Memory B cell (primary cell): ENCODE measurements at regions not wholly inside any gene's neighbourhood (a gene's known extent, or its start where the extent isn't known, plus 50 kb on each side); places are given as distances from the start of the nearest gene placed in this dataset.
"Not testable (repeated sequence)": the region's sequence is repeated elsewhere in the genome, so short reads cannot be mapped to it uniquely, and the experiment has no call there.

ENCODE experiments used
- ATAC-seq: fragments of 150-1000 bp; cut with Tn5 transposase; 2 replicates; pipeline ENCODE4 v1.10.0; 2021; ENCODE audit warnings: low read depth, mild to moderate bottlenecking, moderate library complexity
- DNase-seq, 2 donors: peaks; one replicate each; pipeline ENCODE4 v3.0.0; 2022; ENCODE audit warnings: low spot score in 2 of 2
- H3K27ac Mint-ChIP-seq: one replicate; pipeline ENCODE4 v1.8.0; 2022; ENCODE audit warnings: mild to moderate bottlenecking, moderate library complexity, mixed read lengths
- H3K27me3 Mint-ChIP-seq: one replicate; pipeline ENCODE4 v1.8.0; 2022; ENCODE audit warnings: mixed read lengths
- H3K36me3 Mint-ChIP-seq: one replicate; pipeline ENCODE4 v1.8.0; 2022; ENCODE audit warnings: mild to moderate bottlenecking, mixed read lengths
- H3K4me1 Mint-ChIP-seq: one replicate; pipeline ENCODE4 v1.8.0; 2022; ENCODE audit warnings: mixed read lengths
- H3K4me3 Mint-ChIP-seq: one replicate; pipeline ENCODE4 v1.8.0; 2022; ENCODE audit warnings: mild to moderate bottlenecking, moderate library complexity, mixed read lengths
- H3K9me3 Mint-ChIP-seq: one replicate; pipeline ENCODE4 v1.8.0; 2022; ENCODE audit warnings: mixed read lengths

GRCh38 chr10:59975918-59976317 is 69.6 kb upstream of the CCDC6 start:
- H3K4me3 Mint-ChIP-seq, H3K4me1 Mint-ChIP-seq, ATAC-seq, H3K27me3 Mint-ChIP-seq, DNase-seq, H3K36me3 Mint-ChIP-seq, H3K27ac Mint-ChIP-seq: not testable (repeated sequence)
- H3K9me3 Mint-ChIP-seq = peaks cover 12% of the 10 kb centered on the region

DNA sequence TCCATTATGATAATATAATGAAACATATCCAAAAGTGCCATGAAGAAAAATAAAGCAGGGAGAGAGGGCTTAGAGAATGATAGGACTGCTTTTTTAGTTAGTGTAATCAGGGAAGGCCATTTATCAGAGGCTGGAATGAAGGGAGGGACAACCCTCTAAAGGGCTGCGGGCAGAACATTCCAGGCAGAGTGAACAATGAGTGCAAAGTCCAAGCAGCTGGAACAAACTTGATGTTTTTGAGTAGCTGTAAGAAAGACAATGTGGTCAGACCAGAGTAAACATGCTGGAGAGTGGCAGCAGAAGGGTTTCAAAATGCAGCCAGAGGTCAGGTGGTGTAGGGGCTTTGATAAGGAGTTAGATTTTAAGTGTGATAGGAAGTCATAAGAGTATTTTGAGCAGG is 65.6 kb upstream of the CCDC6 start:
- ATAC-seq (no peak), DNase-seq (no peak)
- no peak overlapping the region for H3K27ac Mint-ChIP-seq
- peaks cover 4% of the 10 kb centered on the region for H3K9me3 Mint-ChIP-seq
- peaks cover 3% of the 10 kb centered on the region for H3K36me3 Mint-ChIP-seq
- no peak overlapping the region for H3K4me3 Mint-ChIP-seq
- H3K4me1 Mint-ChIP-seq = no peaks in the 10 kb centered on the region
- H3K27me3 Mint-ChIP-seq = no peaks in the 10 kb centered on the region

GRCh38 chr10:59970396-59971368 is 64.3 kb upstream of the CCDC6 start:
- no peaks in the 10 kb centered on the region for H3K36me3 Mint-ChIP-seq
- H3K4me1 Mint-ChIP-seq = no peaks in the 10 kb centered on the region
- no peaks in the 10 kb centered on the region for H3K27me3 Mint-ChIP-seq
- no peaks in the 10 kb centered on the region for H3K9me3 Mint-ChIP-seq
- ATAC-seq (peak; percentile 91), DNase-seq (peak in 1 of 2 donors; percentile 5)
- H3K4me3 Mint-ChIP-seq = no peak overlapping the region
- H3K27ac Mint-ChIP-seq = no peak overlapping the region

- no peaks in the 10 kb centered on the region for H3K9me3 Mint-ChIP-seq
- ATAC-seq (no peak), DNase-seq (no peak)
- no peak overlapping the region for H3K27ac Mint-ChIP-seq
- H3K4me1 Mint-ChIP-seq = no peaks in the 10 kb centered on the region
- H3K4me3 Mint-ChIP-seq = no peak overlapping the region
- no peaks in the 10 kb centered on the region for H3K27me3 Mint-ChIP-seq
- H3K36me3 Mint-ChIP-seq = no peaks in the 10 kb centered on the region
Observed at GRCh38 chr10:59968705-59969104, 62.3 kb upstream of the CCDC6 start.

DNA sequence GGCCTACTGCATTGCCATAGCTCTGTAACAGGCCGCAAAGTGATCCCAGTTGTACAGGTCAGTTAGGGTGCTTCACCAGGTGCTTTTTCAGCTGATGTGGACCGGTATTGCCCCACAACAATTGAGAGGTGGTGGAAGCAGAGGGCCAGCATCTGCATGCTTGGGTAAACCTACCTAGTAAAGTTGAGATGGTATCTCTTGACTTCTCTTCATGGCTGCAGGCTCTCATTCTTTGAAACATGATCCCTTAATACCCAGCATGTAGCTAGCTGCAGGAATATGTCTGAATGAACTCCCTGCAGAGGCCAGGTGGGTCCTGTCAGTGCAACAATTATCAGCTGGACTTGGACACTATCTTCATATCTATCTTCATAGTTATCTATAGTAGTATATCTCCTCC is 60.7 kb upstream of the CCDC6 start:
- no peaks in the 10 kb centered on the region for H3K27me3 Mint-ChIP-seq
- no peak overlapping the region for H3K4me3 Mint-ChIP-seq
- no peaks in the 10 kb centered on the region for H3K4me1 Mint-ChIP-seq
- no peak for DNase-seq
- no peak for ATAC-seq
- H3K27ac Mint-ChIP-seq = no peak overlapping the region
- H3K36me3 Mint-ChIP-seq = peaks cover 1% of the 10 kb centered on the region
- no peaks in the 10 kb centered on the region for H3K9me3 Mint-ChIP-seq

DNA sequence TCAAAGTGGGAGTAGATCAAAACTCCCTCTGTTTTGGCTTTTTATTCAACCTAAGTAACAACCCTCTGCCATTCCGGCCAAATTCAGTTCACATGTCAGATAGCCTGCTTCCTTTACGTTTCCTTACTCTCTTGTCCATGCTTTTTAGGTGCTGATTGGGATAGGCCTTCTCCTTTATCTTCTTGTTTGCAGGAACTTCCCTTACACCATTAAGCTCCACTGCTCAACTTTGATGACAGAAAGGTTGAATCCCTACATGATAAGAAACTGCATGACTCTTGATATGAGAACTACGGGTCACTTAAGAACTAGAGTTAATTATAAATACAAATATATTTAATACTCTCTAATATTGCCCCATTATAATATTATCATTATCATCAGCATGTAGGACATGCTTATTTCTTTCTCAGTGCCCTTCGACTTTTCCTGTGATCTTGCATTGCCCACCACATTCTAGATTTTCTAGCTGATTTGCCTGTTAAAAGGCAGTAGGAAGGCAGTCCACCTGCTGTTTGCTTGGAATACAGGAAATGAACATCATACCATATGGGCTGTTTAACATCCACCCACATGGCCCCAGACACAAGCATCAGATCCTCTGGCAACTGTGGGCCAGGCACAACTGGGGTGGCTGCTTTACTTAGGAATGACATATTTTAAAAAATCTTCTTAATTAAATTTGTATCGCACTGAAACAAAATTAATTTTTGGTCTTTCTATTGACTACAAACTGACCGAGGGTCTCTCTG is 59.7 kb upstream of the CCDC6 start:
- Mint-ChIP-seq H3K27ac (no peak overlapping the region), H3K27me3 (no peaks in the 10 kb centered on the region), H3K4me3 (no peak overlapping the region), H3K4me1 (no peaks in the 10 kb centered on the region), H3K9me3 (peaks cover 1% of the 10 kb centered on the region), H3K36me3 (peaks cover 3% of the 10 kb centered on the region)
- DNase-seq = no peak
- ATAC-seq = no peak

GRCh38 chr10:59962756-59963155 is 56.4 kb upstream of the CCDC6 start:
- Mint-ChIP-seq H3K36me3 (peaks cover 3% of the 10 kb centered on the region), H3K4me3 (no peak overlapping the region), H3K9me3 (peaks cover 1% of the 10 kb centered on the region), H3K27me3 (no peaks in the 10 kb centered on the region), H3K27ac (no peak overlapping the region), H3K4me1 (no peaks in the 10 kb centered on the region)
- DNase-seq = no peak
- ATAC-seq = no peak

GRCh38 chr10:59960751-59961150 is 54.4 kb upstream of the CCDC6 start:
- Mint-ChIP-seq H3K27ac (no peak overlapping the region), H3K9me3 (peaks cover 1% of the 10 kb centered on the region), H3K4me3 (no peak overlapping the region)

GRCh38 chr10:59959504-59960018 is 53.2 kb upstream of the CCDC6 start:
- Mint-ChIP-seq H3K36me3 (peaks cover 3% of the 10 kb centered on the region), H3K27me3 (no peaks in the 10 kb centered on the region), H3K4me1 (no peaks in the 10 kb centered on the region), H3K9me3 (peaks cover 1% of the 10 kb centered on the region), H3K27ac (no peak overlapping the region), H3K4me3 (no peak overlapping the region)
- ATAC-seq (no peak), DNase-seq (no peak)

More at GRCh38 chr10:59960751-59961150, 54.4 kb upstream of the CCDC6 start:
- ATAC-seq (no peak), DNase-seq (no peak)
- Mint-ChIP-seq H3K36me3 (peaks cover 3% of the 10 kb centered on the region), H3K4me1 (no peaks in the 10 kb centered on the region), H3K27me3 (no peaks in the 10 kb centered on the region)

GRCh38 chr10:59958882-59959281 is 52.5 kb upstream of the CCDC6 start:
- Mint-ChIP-seq H3K4me3 (no peak overlapping the region), H3K4me1 (no peaks in the 10 kb centered on the region), H3K36me3 (peaks cover 3% of the 10 kb centered on the region), H3K9me3 (peaks cover 1% of the 10 kb centered on the region), H3K27me3 (no peaks in the 10 kb centered on the region), H3K27ac (no peak overlapping the region)
- no peak for DNase-seq
- ATAC-seq = no peak

DNA sequence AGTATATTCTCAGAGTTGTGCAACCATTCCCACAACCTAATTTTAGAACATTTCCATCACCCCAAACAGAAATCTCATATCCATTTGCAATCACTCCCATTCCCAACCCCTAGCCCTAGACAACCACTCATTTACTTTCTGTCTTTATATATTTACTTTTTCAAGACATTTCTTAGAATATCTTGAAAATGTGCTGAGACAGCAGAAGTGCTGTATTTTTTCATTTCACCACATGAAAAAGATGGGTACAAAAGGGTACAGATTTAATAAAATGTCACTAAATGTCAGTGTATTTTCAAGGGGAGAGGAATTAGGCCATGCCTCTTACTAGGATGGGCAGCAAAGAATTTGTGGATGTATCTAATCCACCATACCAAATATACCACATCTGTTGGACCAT is 51.6 kb upstream of the CCDC6 start:
- DNase-seq (no peak), ATAC-seq (no peak)
- Mint-ChIP-seq H3K4me3 (no peak overlapping the region), H3K36me3 (peaks cover 3% of the 10 kb centered on the region), H3K4me1 (no peaks in the 10 kb centered on the region), H3K9me3 (peaks cover 1% of the 10 kb centered on the region), H3K27ac (no peak overlapping the region), H3K27me3 (no peaks in the 10 kb centered on the region)
